ENCODE measurements at regions not wholly inside any gene's neighbourhood (a gene's known extent, or its start where the extent isn't known, plus 50 kb on each side); places are given as distances from the start of the nearest gene placed in this dataset.
A peak's percentile ranks its signal among the peaks of the same experiment; 100 is the strongest.
"Not testable (repeated sequence)": the region's sequence is repeated elsewhere in the genome, so short reads cannot be mapped to it uniquely, and the experiment has no call there.

- no peak overlapping the region for H3K27ac ChIP-seq
- no peak for DNase-seq (ENCODE audit: low read depth, low spot score)
Observed at GRCh38 chr6:147666255-147666654, 157.8 kb downstream of the SAMD5 start.

DNA sequence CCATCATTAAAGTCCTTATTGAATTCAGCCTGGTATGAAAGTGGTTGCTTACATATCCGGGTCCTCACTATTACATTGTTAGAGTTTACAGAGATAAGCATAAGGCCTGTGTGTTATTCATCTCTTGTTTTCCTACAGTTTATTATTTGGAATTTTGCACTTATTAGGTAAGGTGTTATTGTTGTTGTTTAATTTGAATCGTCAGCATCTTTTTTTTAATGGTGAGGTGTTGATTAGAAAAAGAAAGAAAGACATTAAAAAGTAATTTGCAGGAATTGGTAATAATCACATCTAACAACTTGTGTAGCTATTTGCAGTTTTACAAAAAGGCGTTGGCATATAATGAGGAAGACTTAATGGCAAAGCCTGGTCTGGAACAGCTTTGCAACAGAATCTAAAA is 158.6 kb downstream of the SAMD5 start:
- DNase-seq (ENCODE audit: low read depth, low spot score), result no peak
- H3K27ac ChIP-seq, result no peak overlapping the region

GRCh38 chr6:147674099-147674498 is 165.6 kb downstream of the SAMD5 start:
- H3K27ac ChIP-seq, result no peak overlapping the region
- DNase-seq (ENCODE audit: low read depth, low spot score), result no peak

GRCh38 chr6:147674794-147675193 is 166.3 kb downstream of the SAMD5 start:
- no peak for DNase-seq (ENCODE audit: low read depth, low spot score)
- no peak overlapping the region for H3K27ac ChIP-seq

GRCh38 chr6:147675281-147675680 is 166.8 kb downstream of the SAMD5 start:
- DNase-seq (ENCODE audit: low read depth, low spot score), result peak; percentile 45

DNA sequence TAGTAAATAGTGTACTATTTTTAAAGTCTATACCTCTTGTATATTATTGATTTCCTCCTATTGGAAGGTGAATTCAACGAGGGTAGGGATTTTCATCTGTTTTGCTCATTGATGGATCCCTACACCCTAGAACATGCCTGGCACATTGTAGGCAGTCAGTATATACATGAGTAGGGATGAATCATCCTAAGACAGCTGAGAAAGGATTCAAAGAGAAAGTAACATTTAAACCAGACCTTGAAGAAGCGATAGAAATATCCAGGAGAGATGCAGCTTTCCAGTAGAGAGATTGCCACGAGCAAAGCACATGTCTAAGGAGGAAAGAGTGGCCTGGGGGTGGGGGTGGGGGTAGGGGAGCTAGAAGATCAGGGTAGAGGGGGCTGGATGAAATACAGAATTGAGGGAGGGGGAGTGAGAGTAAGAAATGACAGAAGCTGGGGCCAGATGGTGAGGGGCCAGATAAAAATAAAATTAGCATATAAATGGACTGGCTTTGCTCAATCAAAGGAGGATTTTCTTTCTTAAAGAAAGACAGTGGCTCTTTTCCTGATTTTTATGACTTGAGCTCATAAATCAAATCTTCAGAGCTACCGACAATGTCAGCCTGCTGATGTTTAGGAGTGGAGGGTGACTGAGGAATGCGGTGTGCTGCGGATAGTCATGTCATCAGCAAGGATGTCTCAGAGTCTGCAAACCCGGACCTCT is 168.2 kb downstream of the SAMD5 start:
- no peak overlapping the region for H3K27ac ChIP-seq

More at GRCh38 chr6:147675281-147675680, 166.8 kb downstream of the SAMD5 start:
- H3K27ac ChIP-seq, result no peak overlapping the region

GRCh38 chr6:147677647-147678046 is 169.2 kb downstream of the SAMD5 start:
- no peak for DNase-seq (ENCODE audit: low read depth, low spot score)
- H3K27ac ChIP-seq, result no peak overlapping the region

More for the DNA sequence above, 168.2 kb downstream of the SAMD5 start:
- no peak for DNase-seq (ENCODE audit: low read depth, low spot score)

DNA sequence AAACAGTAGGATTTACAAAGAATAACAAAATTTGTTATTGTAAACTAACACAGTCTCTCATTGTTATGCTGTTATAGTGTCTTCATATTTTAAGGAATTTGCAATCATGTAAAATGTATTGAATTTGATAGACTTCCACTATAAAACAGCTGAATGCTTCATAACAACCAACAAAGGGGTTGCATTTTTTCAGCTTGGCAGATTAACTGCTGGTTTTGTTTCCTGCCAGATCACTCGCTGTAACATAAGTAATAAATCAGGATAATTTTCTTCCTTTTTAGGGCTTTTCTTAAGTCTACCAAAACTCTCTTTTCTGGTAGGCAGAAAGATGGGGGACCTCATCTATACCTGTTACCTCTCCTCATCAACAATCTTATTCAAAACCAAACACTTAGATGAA is 169.8 kb downstream of the SAMD5 start:
- no peak overlapping the region for H3K27ac ChIP-seq
- no peak for DNase-seq (ENCODE audit: low read depth, low spot score)

GRCh38 chr6:147684906-147685305 is 176.4 kb downstream of the SAMD5 start:
- no peak overlapping the region for H3K27ac ChIP-seq
- DNase-seq (ENCODE audit: low read depth, low spot score), result no peak

DNA sequence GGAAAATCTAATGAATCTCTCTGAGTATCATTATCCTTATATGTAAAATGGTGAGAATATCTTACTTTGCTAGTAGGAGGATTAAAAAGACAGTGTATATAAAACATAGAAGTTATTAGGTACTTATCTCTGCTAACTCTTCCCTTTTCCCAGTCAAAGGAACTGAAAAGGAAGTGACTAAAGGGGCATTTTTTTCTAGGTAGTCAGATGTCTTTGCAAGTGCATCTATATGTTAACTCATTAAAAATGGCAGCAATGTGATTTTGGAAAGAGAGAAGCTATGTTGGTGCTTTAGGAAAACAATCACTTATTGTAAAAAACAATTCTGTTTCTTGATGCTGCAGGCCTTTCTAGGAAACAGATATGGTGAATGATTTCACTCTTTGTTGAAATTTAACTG is 180.9 kb downstream of the SAMD5 start:
- H3K27ac ChIP-seq, result peak overlapping the region; percentile 28
- DNase-seq (ENCODE audit: low read depth, low spot score), result no peak

GRCh38 chr6:147691446-147691845 is 183.0 kb downstream of the SAMD5 start:
- no peak overlapping the region for H3K27ac ChIP-seq
- DNase-seq (ENCODE audit: low read depth, low spot score), result no peak

DNA sequence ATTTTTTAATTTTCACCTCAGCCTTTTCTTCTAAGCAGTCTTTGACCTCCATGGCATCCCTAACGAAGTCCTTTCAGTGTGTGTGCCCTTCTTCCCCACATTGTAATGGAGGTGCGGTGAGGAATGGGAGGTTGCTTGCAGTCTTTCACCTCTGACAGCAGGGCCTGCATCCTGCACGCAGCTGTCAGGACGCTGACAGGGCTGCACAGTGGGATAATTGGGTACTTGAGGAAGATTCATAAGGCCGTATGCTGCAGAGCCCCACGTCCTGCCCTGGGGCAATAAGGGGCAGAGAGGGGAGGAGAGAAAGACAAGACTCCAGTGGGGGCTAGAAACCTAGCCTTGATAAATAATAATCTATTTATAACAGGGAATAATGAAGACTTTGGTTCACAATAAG is 184.7 kb downstream of the SAMD5 start:
- H3K27ac ChIP-seq, result no peak overlapping the region
- DNase-seq (ENCODE audit: low read depth, low spot score), result no peak

GRCh38 chr6:147694556-147694955 is 186.1 kb downstream of the SAMD5 start:
- DNase-seq (ENCODE audit: low read depth, low spot score); H3K27ac ChIP-seq: not testable (repeated sequence)

GRCh38 chr6:147695819-147696218 is 187.3 kb downstream of the SAMD5 start:
- no peak overlapping the region for H3K27ac ChIP-seq
- DNase-seq (ENCODE audit: low read depth, low spot score), result no peak

GRCh38 chr6:147699140-147699539 is 190.7 kb downstream of the SAMD5 start:
- DNase-seq (ENCODE audit: low read depth, low spot score), result no peak
- no peak overlapping the region for H3K27ac ChIP-seq

- H3K27ac ChIP-seq, result no peak overlapping the region
- DNase-seq (ENCODE audit: low read depth, low spot score), result peak; percentile 59
Observed at GRCh38 chr6:147699637-147700036, 191.1 kb downstream of the SAMD5 start.

- DNase-seq (ENCODE audit: low read depth, low spot score), result no peak
- H3K27ac ChIP-seq, result no peak overlapping the region
Observed at GRCh38 chr6:147700436-147701209, 192.1 kb downstream of the SAMD5 start.

DNA sequence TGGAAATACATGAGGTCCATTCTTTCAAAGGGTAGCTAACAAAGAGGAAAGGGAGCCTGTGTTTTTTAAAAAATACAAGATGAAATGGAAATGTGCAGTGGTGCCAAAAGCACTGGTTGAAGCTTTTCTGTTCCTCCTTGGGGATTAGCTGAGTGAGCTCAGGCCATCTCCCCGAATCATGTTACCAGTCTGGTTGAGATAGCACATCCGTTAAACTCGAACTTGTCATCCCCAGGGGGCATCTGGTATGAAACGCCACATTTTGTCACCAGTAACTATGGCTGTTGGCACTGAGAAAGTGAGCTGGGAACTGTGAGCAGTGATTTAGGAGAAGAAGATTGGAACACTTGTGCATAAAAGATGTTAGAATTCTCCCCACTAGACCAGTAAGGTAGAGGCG is 196.2 kb downstream of the SAMD5 start:
- H3K27ac ChIP-seq, result no peak overlapping the region
- no peak for DNase-seq (ENCODE audit: low read depth, low spot score)

- DNase-seq (ENCODE audit: low read depth, low spot score), result no peak
- H3K27ac ChIP-seq, result no peak overlapping the region
Observed at GRCh38 chr6:147707524-147707923, 199.0 kb downstream of the SAMD5 start.

DNA sequence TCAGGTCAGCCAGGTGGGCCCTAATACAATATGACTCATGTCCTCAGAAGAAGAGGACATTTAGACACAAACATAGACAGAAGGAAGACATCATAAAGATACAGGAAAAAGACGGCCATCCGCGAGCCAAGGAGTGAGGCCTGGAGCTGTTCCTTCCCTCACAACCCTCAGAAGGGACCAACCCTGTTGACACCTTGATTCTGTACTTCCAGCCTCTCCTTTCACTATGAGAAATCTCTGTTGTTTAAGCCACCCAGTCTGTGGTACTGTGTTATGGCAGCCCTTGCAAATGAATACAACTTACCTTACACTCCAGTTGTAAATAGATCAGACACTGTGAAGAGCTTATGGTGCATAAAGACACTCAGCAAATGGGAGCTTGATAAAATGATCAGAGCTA is 199.7 kb downstream of the SAMD5 start:
- DNase-seq (ENCODE audit: low read depth, low spot score), result no peak

GRCh38 chr6:147709396-147710272 is 201.1 kb downstream of the SAMD5 start:
- no peak for DNase-seq (ENCODE audit: low read depth, low spot score)

More for the DNA sequence above, 199.7 kb downstream of the SAMD5 start:
- H3K27ac ChIP-seq, result no peak overlapping the region

More at GRCh38 chr6:147709396-147710272, 201.1 kb downstream of the SAMD5 start:
- H3K27ac ChIP-seq, result no peak overlapping the region
